ENCODE measurements at regions not wholly inside any gene's neighbourhood (a gene's known extent, or its start where the extent isn't known, plus 50 kb on each side); places are given as distances from the start of the nearest gene placed in this dataset.

- TF ChIP-seq DDIT3 (CRISPR knock-in tag; IDR thresholded peaks at IDR 0.05) (no peak), MAZ (IDR thresholded peaks at IDR 0.05; ENCODE audit: borderline replicate concordance, low read depth, low read length) (no peak), MAZ (CRISPR knock-in tag; IDR thresholded peaks at IDR 0.05; ENCODE audit: low read depth) (no peak), FOXJ3 (CRISPR knock-in tag; IDR thresholded peaks at IDR 0.05; ENCODE audit: borderline replicate concordance) (no peak), TMF1 (CRISPR knock-in tag; IDR thresholded peaks at IDR 0.05; ENCODE audit: low read depth) (no peak), ZNF747 (CRISPR knock-in tag; IDR thresholded peaks at IDR 0.05; ENCODE audit: borderline replicate concordance) (no peak), ZNF12 (CRISPR knock-in tag; IDR thresholded peaks at IDR 0.05) (no peak)
These were observed 228.1 kb downstream of the ADAMTS9 start (continued) for GRCh38 chr3:64459711-64460110.

GRCh38 chr3:64457811-64458210 is 230.0 kb downstream of the ADAMTS9 start:
- in situ Hi-C loops (cut with HindIII; ENCODE audit: extremely low pct_ligation_motif_present, low pct_unique_long_range_greater_than_20kb) = no loop called here
- no peak for FAIRE-seq

More at GRCh38 chr3:64457811-64458210, 230.0 kb downstream of the ADAMTS9 start:
- no peak overlapping the region for H3K9ac ChIP-seq (ENCODE audit: insufficient read depth, low read depth, low read length)
- H2AFZ ChIP-seq (ENCODE audit: low read length) = no peak overlapping the region
- H3K79me2 ChIP-seq (ENCODE audit: insufficient read depth, low read length) = no peaks in the 10 kb centered on the region
- WGBS (ENCODE audit: low lambda C conversion rate) = 54% methylated on average over 5 of the region's 5 CpGs
- no peaks in the 10 kb centered on the region for H3K4me1 ChIP-seq (ENCODE audit: insufficient read depth, low read length)
- H3K27me3 ChIP-seq (ENCODE audit: control insufficient read depth in 1 of 2, insufficient read depth in 2 of 2, low read length in 2 of 2) = no peaks in the 10 kb centered on the region
- no peak for DNase-seq (ENCODE audit: low spot score)
- no peak overlapping the region for H3K4me3 ChIP-seq (replicated peaks in 1 of 3; ENCODE audit: insufficient read depth in 1 of 3, low read depth in 2 of 3, low read length in 3 of 3)
- ChIA-PET CTCF (ENCODE audit: low intra/inter-chr PET ratio, low total read pairs) (no interaction called here), POLR2A (no interaction called here)
- intact Hi-C loops (cut with micrococcal nuclease; ENCODE audit: unreplicated experiment) = no loop called here
- no peak overlapping the region for H3K4me2 ChIP-seq (ENCODE audit: low read depth, low read length)
- BruUV-seq (replicated peaks) = no TSS peak
- H4K20me1 ChIP-seq (ENCODE audit: insufficient read depth, low read length) = no peaks in the 10 kb centered on the region
- no peak overlapping the region for H3K27ac ChIP-seq (ENCODE audit: extremely low read length, insufficient read depth, low read length)
- no peaks in the 10 kb centered on the region for H3K36me3 ChIP-seq (replicated peaks in 1 of 2; ENCODE audit: control insufficient read depth in 1 of 2, insufficient read depth in 2 of 2, low read length in 2 of 2)
- no peaks in the 10 kb centered on the region for H3K9me3 ChIP-seq (ENCODE audit: low read length)
- TF ChIP-seq SOX13 (IDR thresholded peaks at IDR 0.05) = no peak
- TF ChIP-seq SOX13 (CRISPR knock-in tag; conservative IDR thresholded peaks at IDR 0.05 in 1 of 2, IDR thresholded peaks at IDR 0.05 in 1 of 2) = no peak
- no peak for TF ChIP-seq SMARCE1 (IDR thresholded peaks at IDR 0.05; ENCODE audit: borderline replicate concordance)
- no peak for TF ChIP-seq ZMYM3 (CRISPR knock-in tag; IDR thresholded peaks at IDR 0.05)
- TF ChIP-seq ZFP1 (CRISPR knock-in tag; IDR thresholded peaks at IDR 0.05) = no peak
- TF ChIP-seq ZNF607 (CRISPR knock-in tag; IDR thresholded peaks at IDR 0.05; ENCODE audit: borderline replicate concordance) = no peak
- TF ChIP-seq ZNF274 (CRISPR knock-in tag; IDR thresholded peaks at IDR 0.05) = no peak
- TF ChIP-seq AFF4 (CRISPR knock-in tag; IDR thresholded peaks at IDR 0.05) = no peak
- TF ChIP-seq ZNF530 (CRISPR knock-in tag; IDR thresholded peaks at IDR 0.05; ENCODE audit: low read depth) = no peak
- no peak for TF ChIP-seq RAD21 (CRISPR knock-in tag; IDR thresholded peaks at IDR 0.05)
- no peak for TF ChIP-seq ZNF441 (CRISPR knock-in tag; IDR thresholded peaks at IDR 0.05; ENCODE audit: borderline replicate concordance)
- TF ChIP-seq SMAD1 (CRISPR knock-in tag; IDR thresholded peaks at IDR 0.05; ENCODE audit: borderline replicate concordance, low read depth) = no peak
- no peak for TF ChIP-seq TIGD3 (CRISPR knock-in tag; IDR thresholded peaks at IDR 0.05; ENCODE audit: borderline replicate concordance)
- no peak for TF ChIP-seq RELA (CRISPR knock-in tag; IDR thresholded peaks at IDR 0.05)
- no peak for ATAC-seq

All from HepG2 (cell line).